HG02610 (cell line): ENCODE measurements at regions not wholly inside any gene's neighbourhood (a gene's known extent, or its start where the extent isn't known, plus 50 kb on each side); places are given as distances from the start of the nearest gene placed in this dataset.

Source experiments
- ATAC-seq: cut with Tn5 transposase; IDR thresholded peaks from one replicate; pipeline ENCODE4 v1.9.1; 2021; ENCODE audit warnings: mild to moderate bottlenecking, moderate library complexity; ENCODE audit not compliant: unreplicated experiment

- peak; percentile 51 for ATAC-seq
Observed at GRCh38 chr18:24926649-24927048, 425.3 kb downstream of the ZNF521 start.

- ATAC-seq, result no peak
Observed at GRCh38 chr18:24928301-24928878, 423.6 kb downstream of the ZNF521 start.

- no peak for ATAC-seq
Observed at GRCh38 chr18:24930478-24930877, 421.5 kb downstream of the ZNF521 start.

- ATAC-seq, result no peak
Observed at GRCh38 chr18:24930971-24931370, 421.0 kb downstream of the ZNF521 start.

GRCh38 chr18:24933345-24933744 is 418.6 kb downstream of the ZNF521 start:
- no peak for ATAC-seq

- ATAC-seq, result no peak
Observed at GRCh38 chr18:24934258-24934932, 417.6 kb downstream of the ZNF521 start.

GRCh38 chr18:24935008-24935407 is 417.0 kb downstream of the ZNF521 start:
- ATAC-seq, result no peak

GRCh38 chr18:24935896-24936295 is 416.1 kb downstream of the ZNF521 start:
- ATAC-seq, result no peak

GRCh38 chr18:24936691-24937090 is 415.3 kb downstream of the ZNF521 start:
- no peak for ATAC-seq

- ATAC-seq, result no peak
Observed at GRCh38 chr18:24937639-24938275, 414.2 kb downstream of the ZNF521 start.

GRCh38 chr18:24940416-24940815 is 411.6 kb downstream of the ZNF521 start:
- no peak for ATAC-seq

GRCh38 chr18:24941174-24941951 is 410.6 kb downstream of the ZNF521 start:
- ATAC-seq, result no peak

- ATAC-seq, result no peak
Observed at GRCh38 chr18:24942144-24942543, 409.8 kb downstream of the ZNF521 start.

GRCh38 chr18:24947521-24948305 is 404.3 kb downstream of the ZNF521 start:
- ATAC-seq, result no peak

- ATAC-seq, result no peak
Observed at GRCh38 chr18:24949908-24950307, 402.1 kb downstream of the ZNF521 start.

- ATAC-seq, result no peak
Observed at GRCh38 chr18:24954341-24954740, 397.6 kb downstream of the ZNF521 start.

- ATAC-seq, result no peak
Observed at GRCh38 chr18:24958001-24958400, 394.0 kb downstream of the ZNF521 start.

- ATAC-seq, result no peak
Observed at GRCh38 chr18:24959051-24959476, 392.9 kb downstream of the ZNF521 start.

GRCh38 chr18:24964216-24964615 is 387.8 kb downstream of the ZNF521 start:
- peak; percentile 56 for ATAC-seq

- no peak for ATAC-seq
Observed at GRCh38 chr18:24968238-24968775, 383.7 kb downstream of the ZNF521 start.
